Loucy (cell line): ENCODE measurements at regions not wholly inside any gene's neighbourhood (a gene's known extent, or its start where the extent isn't known, plus 50 kb on each side); places are given as distances from the start of the nearest gene placed in this dataset.

Experiments used
- H2AFZ ChIP-seq: fragments of 200-600 bp; sonication (generic); 2 replicates; pipeline ENCODE4 v1.6.0; 2016; ENCODE audit warnings: antibody characterized with exemption, mild to moderate bottlenecking, low read length, moderate library complexity
- H3F3A ChIP-seq: fragments of 200-600 bp; 2 replicates; pipeline ENCODE4 v1.6.0; 2016; ENCODE audit warnings: antibody characterized with exemption, low read depth, mild to moderate bottlenecking
- H3K27me3 ChIP-seq: fragments of 200-600 bp; sonication (generic); 2 replicates; pipeline ENCODE4 v1.6.1; 2014; ENCODE audit warnings: low read length, mild to moderate bottlenecking; ENCODE audit not compliant: insufficient read depth, poor library complexity, severe bottlenecking
- H3K36me3 ChIP-seq: fragments of 200-600 bp; sonication (generic); 2 replicates; pipeline ENCODE4 v1.6.1; 2016; ENCODE audit warnings: low read length; ENCODE audit not compliant: insufficient read depth
- H3K4me1 ChIP-seq: fragments of 200-600 bp; sonication (generic); 2 replicates; pipeline ENCODE4 v1.5.1; 2014; ENCODE audit warnings: low read length, mild to moderate bottlenecking; ENCODE audit not compliant: insufficient read depth, poor library complexity, severe bottlenecking
- H3K4me2 ChIP-seq: fragments of 200-600 bp; sonication (generic); 2 replicates; pipeline ENCODE4 v1.6.0; 2014; ENCODE audit warnings: antibody characterized with exemption, low read length, low read depth, mild to moderate bottlenecking; ENCODE audit not compliant: poor library complexity, severe bottlenecking
- H3K4me3 ChIP-seq: fragments of 200-600 bp; sonication (generic); 2 replicates; pipeline ENCODE4 v1.5.1; 2014; ENCODE audit warnings: low read length, mild to moderate bottlenecking, mixed read lengths; ENCODE audit not compliant: poor library complexity, severe bottlenecking
- H3K79me2 ChIP-seq: fragments of 200-600 bp; sonication (generic); 2 replicates; pipeline ENCODE4 v1.6.1; 2014; ENCODE audit warnings: low read length; ENCODE audit not compliant: insufficient read depth
- H3K9ac ChIP-seq: fragments of 200-600 bp; sonication (generic); 2 replicates; pipeline ENCODE4 v1.6.0; 2014; ENCODE audit warnings: mild to moderate bottlenecking, low read depth, low read length, moderate library complexity; ENCODE audit not compliant: poor library complexity, severe bottlenecking
- H3K9me2 ChIP-seq: fragments of 200-600 bp; sonication (generic); replicated peaks from 2 replicates; pipeline ENCODE4 v1.6.1; 2016; ENCODE audit warnings: low read depth, low read length, mixed read lengths
- H3K9me3 ChIP-seq: fragments of 200-600 bp; sonication (generic); 2 replicates; pipeline ENCODE4 v1.6.1; 2014; ENCODE audit warnings: mild to moderate bottlenecking, antibody characterized with exemption, low read length, low read depth; ENCODE audit not compliant: insufficient read depth
- H4K20me1 ChIP-seq: fragments of 200-600 bp; sonication (generic); 2 replicates; pipeline ENCODE4 v1.6.0; 2014; ENCODE audit warnings: antibody characterized with exemption, low read length, mild to moderate bottlenecking; ENCODE audit not compliant: insufficient read depth, poor library complexity, severe bottlenecking
- EZH2phosphoT487 ChIP-seq: fragments of 200-600 bp; IDR thresholded peaks from 2 replicates; pipeline ENCODE4 v1.6.1; 2018; ENCODE audit warnings: antibody characterized with exemption, mild to moderate bottlenecking, moderate library complexity, borderline replicate concordance
- TF ChIP-seq, protein P1 (sequence below): fragments of 200-600 bp; sonication (generic); conservative IDR thresholded peaks from 2 replicates; pipeline ENCODE4 v1.5.1; 2014; ENCODE audit warnings: mild to moderate bottlenecking, antibody characterized with exemption, low read length

DNA sequence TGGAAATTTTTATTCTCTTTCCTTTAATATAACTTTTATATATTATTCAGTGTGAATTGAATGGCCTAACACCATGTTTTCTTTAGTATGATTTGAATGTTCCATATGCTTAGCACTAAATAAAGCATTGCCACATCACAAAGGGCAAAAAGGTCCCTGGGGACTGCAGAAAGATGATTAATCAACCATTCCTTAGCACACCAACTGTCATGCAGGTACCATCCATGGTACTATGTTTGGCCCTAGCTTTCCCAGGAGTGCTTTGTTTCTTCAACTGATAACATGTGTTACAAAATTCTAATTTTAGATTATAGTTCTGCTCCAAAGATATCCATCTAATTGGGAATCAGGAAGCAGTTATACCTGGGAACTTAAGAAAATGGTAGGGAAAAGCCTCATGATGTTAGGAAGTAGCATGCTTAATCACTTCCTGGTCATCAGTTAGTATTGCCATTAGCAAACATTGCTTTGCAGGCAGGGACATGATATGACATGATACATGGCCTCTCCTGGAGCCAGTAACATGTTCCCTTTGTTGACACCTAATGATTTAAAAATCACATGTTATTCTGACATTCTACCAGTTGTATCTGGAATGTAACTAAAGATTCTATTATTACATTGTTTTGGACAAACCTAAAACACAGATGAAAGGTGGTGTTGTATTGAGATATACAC lies 712.6 kb upstream of the GBE1 start:
- Histone ChIP-seq H3K79me2 (no peaks in the 10 kb centered on the region), H3K36me3 (no peaks in the 10 kb centered on the region), H2AFZ (no peak overlapping the region), H4K20me1 (no peaks in the 10 kb centered on the region), H3K4me2 (no peak overlapping the region), H3F3A (no peaks in the 10 kb centered on the region), H3K27me3 (no peaks in the 10 kb centered on the region), H3K9me3 (no peaks in the 10 kb centered on the region; the same call in 1 of the 2 replicates), H3K9me2 (no peaks in the 10 kb centered on the region), H3K9ac (no peak overlapping the region), H3K4me3 (no peak overlapping the region), H3K4me1 (no peaks in the 10 kb centered on the region)
- no peak for TF ChIP-seq EZH2phosphoT487
- TF ChIP-seq, protein P1, sequence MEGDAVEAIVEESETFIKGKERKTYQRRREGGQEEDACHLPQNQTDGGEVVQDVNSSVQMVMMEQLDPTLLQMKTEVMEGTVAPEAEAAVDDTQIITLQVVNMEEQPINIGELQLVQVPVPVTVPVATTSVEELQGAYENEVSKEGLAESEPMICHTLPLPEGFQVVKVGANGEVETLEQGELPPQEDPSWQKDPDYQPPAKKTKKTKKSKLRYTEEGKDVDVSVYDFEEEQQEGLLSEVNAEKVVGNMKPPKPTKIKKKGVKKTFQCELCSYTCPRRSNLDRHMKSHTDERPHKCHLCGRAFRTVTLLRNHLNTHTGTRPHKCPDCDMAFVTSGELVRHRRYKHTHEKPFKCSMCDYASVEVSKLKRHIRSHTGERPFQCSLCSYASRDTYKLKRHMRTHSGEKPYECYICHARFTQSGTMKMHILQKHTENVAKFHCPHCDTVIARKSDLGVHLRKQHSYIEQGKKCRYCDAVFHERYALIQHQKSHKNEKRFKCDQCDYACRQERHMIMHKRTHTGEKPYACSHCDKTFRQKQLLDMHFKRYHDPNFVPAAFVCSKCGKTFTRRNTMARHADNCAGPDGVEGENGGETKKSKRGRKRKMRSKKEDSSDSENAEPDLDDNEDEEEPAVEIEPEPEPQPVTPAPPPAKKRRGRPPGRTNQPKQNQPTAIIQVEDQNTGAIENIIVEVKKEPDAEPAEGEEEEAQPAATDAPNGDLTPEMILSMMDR, result no peak

DNA sequence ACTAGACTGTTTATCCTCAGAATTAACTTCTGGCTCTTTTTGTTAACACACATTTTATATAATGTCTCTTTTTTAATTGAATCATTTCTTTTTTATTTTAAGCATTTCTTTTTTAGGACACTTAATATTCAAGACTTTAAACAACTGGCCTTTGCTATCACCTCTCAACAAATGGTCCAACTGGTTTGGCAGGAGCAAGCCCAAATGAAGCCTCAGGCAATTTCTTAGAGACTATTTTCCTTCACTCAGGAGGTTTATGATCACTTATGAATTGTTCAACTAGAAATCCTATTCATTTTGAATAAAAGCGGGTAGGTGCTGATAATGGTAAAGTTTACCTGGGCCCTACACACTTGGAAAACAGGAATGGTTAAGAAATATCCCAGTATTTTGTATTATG lies 705.6 kb upstream of the GBE1 start:
- H3K27me3 ChIP-seq, result no peaks in the 10 kb centered on the region
- TF ChIP-seq, protein P1, result no peak
- TF ChIP-seq EZH2phosphoT487, result no peak
- H3K79me2 ChIP-seq, result no peaks in the 10 kb centered on the region

DNA sequence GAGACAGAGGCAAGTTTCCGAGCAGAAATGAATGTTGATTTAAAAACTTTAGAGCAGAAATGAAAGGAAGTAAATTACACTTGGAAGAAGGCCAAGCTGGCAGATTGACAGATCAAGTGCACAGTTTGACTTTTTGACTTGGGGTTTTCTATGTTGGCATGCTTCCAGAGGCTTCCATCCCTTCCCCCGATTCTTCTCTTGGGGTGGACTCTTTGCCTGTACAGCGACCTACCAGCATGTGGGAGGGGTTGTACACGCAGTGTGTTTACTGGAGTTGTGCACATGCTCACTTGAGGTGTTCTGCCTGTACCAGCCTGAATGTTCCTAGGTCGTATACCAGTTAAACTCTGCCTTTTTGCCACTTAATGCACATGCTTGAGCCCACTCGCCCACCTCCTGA lies 701.5 kb upstream of the GBE1 start:
- Histone ChIP-seq H2AFZ (no peak overlapping the region), H3K4me1 (no peaks in the 10 kb centered on the region), H3K79me2 (no peaks in the 10 kb centered on the region), H3K36me3 (no peaks in the 10 kb centered on the region), H3K9me2 (no peaks in the 10 kb centered on the region), H3K9me3 (no peaks in the 10 kb centered on the region), H3K4me3 (no peak overlapping the region), H3K4me2 (no peak overlapping the region), H4K20me1 (no peaks in the 10 kb centered on the region), H3K9ac (no peak overlapping the region), H3K27me3 (no peaks in the 10 kb centered on the region), H3F3A (no peaks in the 10 kb centered on the region)
- TF ChIP-seq, protein P1, result no peak
- no peak for TF ChIP-seq EZH2phosphoT487

More for the DNA sequence above, 705.6 kb upstream of the GBE1 start:
- H3K9me3 ChIP-seq, result no peaks in the 10 kb centered on the region
- H2AFZ ChIP-seq, result no peak overlapping the region
- H3K4me3 ChIP-seq, result no peak overlapping the region
- no peaks in the 10 kb centered on the region for H3K36me3 ChIP-seq
- H4K20me1 ChIP-seq, result no peaks in the 10 kb centered on the region
- H3F3A ChIP-seq, result no peaks in the 10 kb centered on the region
- H3K9ac ChIP-seq, result no peak overlapping the region
- H3K4me2 ChIP-seq, result no peak overlapping the region
- H3K9me2 ChIP-seq, result no peaks in the 10 kb centered on the region
- no peaks in the 10 kb centered on the region for H3K4me1 ChIP-seq
